ENCODE measurements at regions not wholly inside any gene's neighbourhood (a gene's known extent, or its start where the extent isn't known, plus 50 kb on each side); places are given as distances from the start of the nearest gene placed in this dataset.

DNA sequence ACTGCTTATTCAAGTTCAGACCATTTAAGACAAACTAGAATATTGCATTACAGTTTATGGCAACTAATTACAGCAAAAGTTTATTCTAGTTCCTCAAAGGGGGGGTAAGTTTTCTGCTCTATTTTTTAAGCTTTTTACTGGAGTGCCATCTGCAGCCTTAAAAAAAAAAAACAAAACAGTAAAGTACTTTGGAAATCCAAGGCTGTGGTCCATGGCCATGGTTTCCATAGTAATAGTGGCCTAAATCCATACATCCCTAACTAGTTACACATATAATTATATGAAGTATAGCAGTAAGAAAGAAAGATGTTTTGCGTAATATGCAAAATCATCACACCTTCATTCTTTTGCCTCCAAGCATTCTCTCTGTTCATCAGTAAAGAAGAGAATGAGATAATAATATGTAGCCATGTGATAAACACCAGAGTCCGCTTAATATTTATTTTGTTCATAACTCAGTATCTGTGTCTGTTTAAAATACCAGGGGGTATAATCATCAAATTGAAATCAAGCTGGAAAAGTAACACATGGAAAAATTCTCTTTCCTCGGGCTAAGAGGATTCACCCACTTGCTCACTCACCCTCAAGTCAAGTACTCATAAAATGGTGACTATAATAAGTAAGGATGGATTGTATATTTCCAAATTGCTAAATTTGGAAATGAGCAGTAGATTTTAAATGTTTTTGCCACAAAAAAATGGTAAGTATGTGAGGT lies 301.1 kb upstream of the RND3 start:
- no peak overlapping the region for H3K4me3 ChIP-seq (ENCODE audit: low read depth in 2 of 2, low read length in 2 of 2)
- BruUV-seq (replicated peaks) = no TSS peak
- TF ChIP-seq TCF7L2 (IDR thresholded peaks at IDR 0.05; ENCODE audit: low read depth, low read length) (no peak), POLR2AphosphoS5 (IDR thresholded peaks at IDR 0.05; ENCODE audit: low read depth, low read length) (no peak), SIN3A (IDR thresholded peaks at IDR 0.05; ENCODE audit: borderline replicate concordance, insufficient read depth, low read depth, low read length) (no peak)
- TF ChIP-seq, protein P1, sequence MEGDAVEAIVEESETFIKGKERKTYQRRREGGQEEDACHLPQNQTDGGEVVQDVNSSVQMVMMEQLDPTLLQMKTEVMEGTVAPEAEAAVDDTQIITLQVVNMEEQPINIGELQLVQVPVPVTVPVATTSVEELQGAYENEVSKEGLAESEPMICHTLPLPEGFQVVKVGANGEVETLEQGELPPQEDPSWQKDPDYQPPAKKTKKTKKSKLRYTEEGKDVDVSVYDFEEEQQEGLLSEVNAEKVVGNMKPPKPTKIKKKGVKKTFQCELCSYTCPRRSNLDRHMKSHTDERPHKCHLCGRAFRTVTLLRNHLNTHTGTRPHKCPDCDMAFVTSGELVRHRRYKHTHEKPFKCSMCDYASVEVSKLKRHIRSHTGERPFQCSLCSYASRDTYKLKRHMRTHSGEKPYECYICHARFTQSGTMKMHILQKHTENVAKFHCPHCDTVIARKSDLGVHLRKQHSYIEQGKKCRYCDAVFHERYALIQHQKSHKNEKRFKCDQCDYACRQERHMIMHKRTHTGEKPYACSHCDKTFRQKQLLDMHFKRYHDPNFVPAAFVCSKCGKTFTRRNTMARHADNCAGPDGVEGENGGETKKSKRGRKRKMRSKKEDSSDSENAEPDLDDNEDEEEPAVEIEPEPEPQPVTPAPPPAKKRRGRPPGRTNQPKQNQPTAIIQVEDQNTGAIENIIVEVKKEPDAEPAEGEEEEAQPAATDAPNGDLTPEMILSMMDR (IDR thresholded peaks at IDR 0.05) = no peak
- TF ChIP-seq, protein P2, sequence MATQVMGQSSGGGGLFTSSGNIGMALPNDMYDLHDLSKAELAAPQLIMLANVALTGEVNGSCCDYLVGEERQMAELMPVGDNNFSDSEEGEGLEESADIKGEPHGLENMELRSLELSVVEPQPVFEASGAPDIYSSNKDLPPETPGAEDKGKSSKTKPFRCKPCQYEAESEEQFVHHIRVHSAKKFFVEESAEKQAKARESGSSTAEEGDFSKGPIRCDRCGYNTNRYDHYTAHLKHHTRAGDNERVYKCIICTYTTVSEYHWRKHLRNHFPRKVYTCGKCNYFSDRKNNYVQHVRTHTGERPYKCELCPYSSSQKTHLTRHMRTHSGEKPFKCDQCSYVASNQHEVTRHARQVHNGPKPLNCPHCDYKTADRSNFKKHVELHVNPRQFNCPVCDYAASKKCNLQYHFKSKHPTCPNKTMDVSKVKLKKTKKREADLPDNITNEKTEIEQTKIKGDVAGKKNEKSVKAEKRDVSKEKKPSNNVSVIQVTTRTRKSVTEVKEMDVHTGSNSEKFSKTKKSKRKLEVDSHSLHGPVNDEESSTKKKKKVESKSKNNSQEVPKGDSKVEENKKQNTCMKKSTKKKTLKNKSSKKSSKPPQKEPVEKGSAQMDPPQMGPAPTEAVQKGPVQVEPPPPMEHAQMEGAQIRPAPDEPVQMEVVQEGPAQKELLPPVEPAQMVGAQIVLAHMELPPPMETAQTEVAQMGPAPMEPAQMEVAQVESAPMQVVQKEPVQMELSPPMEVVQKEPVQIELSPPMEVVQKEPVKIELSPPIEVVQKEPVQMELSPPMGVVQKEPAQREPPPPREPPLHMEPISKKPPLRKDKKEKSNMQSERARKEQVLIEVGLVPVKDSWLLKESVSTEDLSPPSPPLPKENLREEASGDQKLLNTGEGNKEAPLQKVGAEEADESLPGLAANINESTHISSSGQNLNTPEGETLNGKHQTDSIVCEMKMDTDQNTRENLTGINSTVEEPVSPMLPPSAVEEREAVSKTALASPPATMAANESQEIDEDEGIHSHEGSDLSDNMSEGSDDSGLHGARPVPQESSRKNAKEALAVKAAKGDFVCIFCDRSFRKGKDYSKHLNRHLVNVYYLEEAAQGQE (IDR thresholded peaks at IDR 0.05; ENCODE audit: insufficient read depth in 1 of 2, low read depth in 2 of 2, low read length in 1 of 2) = no peak
- H3K36me3 ChIP-seq (ENCODE audit: control insufficient read depth, insufficient read depth, low read length) = no peaks in the 10 kb centered on the region
- DNase-seq (ENCODE audit: low read depth, low spot score) (no peak), ATAC-seq (no peak)
- H3K4me1 ChIP-seq (ENCODE audit: control insufficient read depth, insufficient read depth, low read length) = no peaks in the 10 kb centered on the region
- H3K9me3 ChIP-seq (ENCODE audit: control insufficient read depth, insufficient read depth, low read depth, low read length) = peaks cover 10% of the 10 kb centered on the region; the same call in 1 of the 2 replicates
- ChIA-PET POLR2A (no interaction called here), CTCF (no interaction called here)
- no peak overlapping the region for H3K27ac ChIP-seq (ENCODE audit: low read length)
- in situ Hi-C loops (cut with HindIII; ENCODE audit: low pct_unique_long_range_greater_than_20kb, low sequenced_read_pairs) = no loop called here
- no peaks in the 10 kb centered on the region for H3K27me3 ChIP-seq (ENCODE audit: control insufficient read depth, insufficient read depth, low read length)
- intact Hi-C loops (cut with micrococcal nuclease; ENCODE audit: unreplicated experiment) = no loop called here

DNA sequence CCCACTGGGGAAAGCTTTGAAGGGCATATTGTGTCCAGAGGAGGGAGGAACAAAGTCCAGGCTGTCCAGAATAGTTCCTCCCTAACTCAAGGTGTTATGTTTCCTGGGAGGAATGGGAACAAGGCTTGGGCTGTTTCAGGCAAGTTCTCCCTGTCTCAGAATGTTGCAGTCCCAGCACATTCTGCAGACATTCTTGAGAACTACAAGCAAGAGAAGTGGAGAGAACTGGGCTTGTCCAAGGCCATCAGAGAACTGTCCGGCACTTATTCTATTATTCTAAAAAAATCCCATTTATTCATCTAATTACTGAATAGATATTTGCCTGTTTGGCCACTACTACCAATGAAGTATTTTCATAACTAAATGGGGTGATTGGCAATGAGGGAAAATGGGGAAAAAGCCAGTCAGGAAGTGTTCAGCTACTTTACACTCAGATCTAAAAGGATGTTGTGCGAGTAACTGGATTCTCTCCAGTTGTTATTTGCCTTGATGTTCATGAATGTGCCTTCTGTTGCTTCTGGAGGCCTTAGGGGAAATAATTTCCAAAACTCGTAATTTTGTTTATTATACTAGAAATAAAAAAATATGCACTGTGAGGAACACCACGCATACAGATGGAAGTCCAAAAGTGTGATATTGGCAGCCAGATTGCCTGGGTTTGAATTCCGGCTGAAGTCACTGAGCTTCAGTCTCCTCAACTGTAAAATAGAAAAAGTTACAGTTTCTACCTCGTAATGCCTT lies 300.1 kb upstream of the RND3 start:
- no peak for DNase-seq (ENCODE audit: low read depth, low spot score)
- ChIA-PET POLR2A (no interaction called here), CTCF (no interaction called here)
- intact Hi-C loops (cut with micrococcal nuclease; ENCODE audit: unreplicated experiment) = no loop called here
- ATAC-seq = no peak
- Histone ChIP-seq H3K9me3 (ENCODE audit: control insufficient read depth, insufficient read depth, low read depth, low read length) (peaks cover 10% of the 10 kb centered on the region; the same call in 1 of the 2 replicates), H3K27ac (ENCODE audit: low read length) (no peak overlapping the region), H3K4me3 (ENCODE audit: low read depth in 2 of 2, low read length in 2 of 2) (no peak overlapping the region), H3K36me3 (ENCODE audit: control insufficient read depth, insufficient read depth, low read length) (no peaks in the 10 kb centered on the region), H3K27me3 (ENCODE audit: control insufficient read depth, insufficient read depth, low read length) (no peaks in the 10 kb centered on the region), H3K4me1 (ENCODE audit: control insufficient read depth, insufficient read depth, low read length) (no peaks in the 10 kb centered on the region)
- in situ Hi-C loops (cut with HindIII; ENCODE audit: low pct_unique_long_range_greater_than_20kb, low sequenced_read_pairs) = no loop called here
- no peak for TF ChIP-seq TCF7L2 (IDR thresholded peaks at IDR 0.05; ENCODE audit: low read depth, low read length)
- TF ChIP-seq, protein P2 (IDR thresholded peaks at IDR 0.05; ENCODE audit: insufficient read depth in 1 of 2, low read depth in 2 of 2, low read length in 1 of 2) = no peak
- no peak for TF ChIP-seq POLR2AphosphoS5 (IDR thresholded peaks at IDR 0.05; ENCODE audit: low read depth, low read length)
- TF ChIP-seq SIN3A (IDR thresholded peaks at IDR 0.05; ENCODE audit: borderline replicate concordance, insufficient read depth, low read depth, low read length) = no peak
- BruUV-seq (replicated peaks) = no TSS peak
